Coronary artery (tissue), 2 donors: ENCODE measurements at regions not wholly inside any gene's neighbourhood (a gene's known extent, or its start where the extent isn't known, plus 50 kb on each side); places are given as distances from the start of the nearest gene placed in this dataset.

Experiments
- DNase-seq: peaks from one replicate; pipeline ENCODE4 v3.0.0-alpha.2; 2017; ENCODE audit warnings: low spot score
- H3K27ac ChIP-seq, 2 donors: fragments of 200-600 bp; sonication (generic); one replicate each; pipeline ENCODE4 v1.5.1; 2016 to 2019
- H3K4me3 ChIP-seq: fragments of 200-600 bp; sonication (generic); 2 replicates; pipeline ENCODE4 v1.5.1; 2016; ENCODE audit warnings: mild to moderate bottlenecking, moderate library complexity
- CTCF ChIP-seq: fragments of 200-600 bp; sonication (generic); IDR thresholded peaks from one replicate; pipeline ENCODE4 v1.5.1; 2019; ENCODE audit warnings: antibody characterized with exemption

- H3K27ac ChIP-seq: no peak overlapping the region
- H3K4me3 ChIP-seq: no peak overlapping the region
- no peak for TF ChIP-seq CTCF
- no peak for DNase-seq
These were observed 87.3 kb upstream of the TES start for GRCh38 chr7:116122972-116123595.

GRCh38 chr7:116128139-116128538, 82.2 kb upstream of the TES start:
- Histone ChIP-seq H3K27ac (no peak overlapping the region), H3K4me3 (no peak overlapping the region)
- TF ChIP-seq CTCF: no peak
- no peak for DNase-seq

DNA sequence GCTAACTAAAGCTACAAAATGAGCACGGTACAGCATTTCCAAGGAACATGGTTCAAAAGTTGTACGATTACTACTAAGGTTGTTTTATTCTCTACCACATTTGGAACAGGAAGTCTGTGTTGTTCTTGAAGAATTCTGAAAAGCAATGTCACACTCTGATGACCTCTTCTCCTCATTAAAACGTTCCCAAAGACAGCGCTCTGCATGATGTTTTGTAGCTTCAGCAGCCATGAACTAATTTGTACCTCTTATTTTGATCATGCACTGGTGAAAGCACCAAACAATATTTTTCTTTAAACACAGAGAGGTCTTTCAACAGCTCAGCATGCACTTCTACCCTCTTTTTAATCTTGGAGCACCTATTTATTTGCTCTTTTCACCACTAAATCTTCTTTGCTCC, 75.0 kb upstream of the TES start:
- Histone ChIP-seq H3K27ac (no peak overlapping the region), H3K4me3 (no peak overlapping the region)
- DNase-seq: no peak
- TF ChIP-seq CTCF: no peak

DNA sequence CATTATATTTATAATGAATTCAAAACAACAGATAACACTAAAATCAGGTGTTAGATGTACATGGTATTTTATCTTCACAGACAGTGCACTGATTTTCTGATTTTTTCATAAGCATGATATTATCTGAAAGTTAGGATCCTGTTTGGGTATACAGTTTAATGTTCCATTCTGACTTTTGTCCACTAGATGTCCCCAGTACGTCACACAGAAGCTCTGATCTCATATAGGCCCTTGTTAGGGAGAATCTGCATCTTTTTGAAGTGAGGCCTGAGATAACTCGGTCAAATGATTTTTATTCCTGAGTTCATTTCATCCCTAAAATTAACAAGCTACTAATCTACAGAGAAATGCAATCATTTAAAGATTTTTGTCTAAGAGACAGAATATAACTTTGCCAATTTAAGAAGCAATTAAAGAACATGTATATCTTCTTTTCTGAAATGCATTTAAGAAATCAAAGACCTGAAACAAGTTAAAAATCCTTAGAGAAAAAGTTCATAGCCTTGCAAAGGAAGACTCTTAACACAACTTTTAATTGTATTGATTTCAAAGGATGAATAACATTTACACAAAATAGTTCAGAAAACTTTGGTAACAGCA, 72.0 kb upstream of the TES start:
- DNase-seq: no peak
- H3K4me3 ChIP-seq: no peak overlapping the region
- TF ChIP-seq CTCF: peak; percentile 41
- H3K27ac ChIP-seq: no peak overlapping the region

DNA sequence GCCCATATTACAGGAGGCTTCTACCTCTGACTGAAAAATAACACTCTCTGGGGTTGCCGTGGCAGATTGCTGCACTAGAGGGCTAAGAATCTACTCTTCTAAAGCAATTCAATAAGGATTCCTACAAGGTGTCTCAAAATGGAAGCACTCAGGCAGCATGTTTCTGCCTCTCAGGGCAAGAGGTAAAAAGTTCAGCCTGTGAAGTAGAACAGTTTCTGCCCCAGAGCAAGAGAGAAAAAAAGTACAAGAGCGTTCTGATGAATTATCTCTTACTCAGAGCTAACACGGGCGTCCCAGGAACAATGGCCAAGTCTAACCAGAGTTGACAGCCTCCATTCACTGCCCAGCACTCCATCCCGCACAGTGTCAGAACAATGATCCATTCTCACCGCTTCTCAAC, 71.3 kb upstream of the TES start:
- DNase-seq: no peak
- H3K27ac ChIP-seq: no peak overlapping the region
- no peak overlapping the region for H3K4me3 ChIP-seq
- TF ChIP-seq CTCF: no peak

GRCh38 chr7:116139807-116140206, 70.5 kb upstream of the TES start:
- Histone ChIP-seq H3K27ac (no peak overlapping the region), H3K4me3 (no peak overlapping the region)
- DNase-seq: no peak
- no peak for TF ChIP-seq CTCF

- no peak for DNase-seq
These were observed 68.0 kb upstream of the TES start for GRCh38 chr7:116142374-116142773.

More at GRCh38 chr7:116142374-116142773, 68.0 kb upstream of the TES start:
- TF ChIP-seq CTCF: no peak
- no peak overlapping the region for H3K4me3 ChIP-seq
- no peak overlapping the region for H3K27ac ChIP-seq
